SU-DHL-6 (cell line): ENCODE measurements at regions not wholly inside any gene's neighbourhood (a gene's known extent, or its start where the extent isn't known, plus 50 kb on each side); places are given as distances from the start of the nearest gene placed in this dataset.

Experiments
- EZH2phosphoT487 ChIP-seq: fragments of 200-600 bp; sonication (generic), shearing (Covaris generic); conservative IDR thresholded peaks from 2 replicates; pipeline ENCODE4 v1.6.1; 2018; ENCODE audit warnings: mild to moderate bottlenecking, antibody characterized with exemption, low read length, moderate library complexity, mixed read lengths
- TF ChIP-seq, protein P1 (sequence below): fragments of 200-600 bp; sonication (generic); IDR thresholded peaks from one replicate; pipeline ENCODE4 v1.5.1; 2017; ENCODE audit warnings: antibody characterized with exemption, mild to moderate bottlenecking, low read length, moderate library complexity; ENCODE audit not compliant: insufficient read depth, poor library complexity, severe bottlenecking

DNA sequence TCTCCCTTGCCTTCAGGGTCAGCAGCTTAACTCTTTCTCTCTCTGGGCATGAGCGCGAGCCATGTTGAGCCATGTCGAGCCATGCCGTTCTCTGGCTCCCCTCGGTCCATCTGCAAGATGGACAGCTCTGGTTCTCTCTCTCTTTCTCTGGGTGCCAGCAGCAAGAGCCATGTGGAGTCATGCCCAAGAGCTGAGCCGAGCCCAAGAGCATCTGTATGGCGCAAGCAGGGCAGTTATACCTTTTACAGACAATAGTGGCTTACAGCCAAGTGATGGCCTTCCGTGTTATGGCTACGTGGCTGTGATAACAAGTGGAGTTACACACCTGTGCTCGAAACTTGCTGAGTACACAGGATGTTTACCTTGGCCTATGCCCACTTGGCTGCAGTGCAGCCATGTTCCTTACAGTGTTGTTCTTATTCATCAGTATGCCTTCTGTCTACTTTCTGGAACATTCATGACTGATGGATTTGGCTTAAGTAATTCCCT is 327.7 kb downstream of the GLRX3 start:
- TF ChIP-seq, protein P1, sequence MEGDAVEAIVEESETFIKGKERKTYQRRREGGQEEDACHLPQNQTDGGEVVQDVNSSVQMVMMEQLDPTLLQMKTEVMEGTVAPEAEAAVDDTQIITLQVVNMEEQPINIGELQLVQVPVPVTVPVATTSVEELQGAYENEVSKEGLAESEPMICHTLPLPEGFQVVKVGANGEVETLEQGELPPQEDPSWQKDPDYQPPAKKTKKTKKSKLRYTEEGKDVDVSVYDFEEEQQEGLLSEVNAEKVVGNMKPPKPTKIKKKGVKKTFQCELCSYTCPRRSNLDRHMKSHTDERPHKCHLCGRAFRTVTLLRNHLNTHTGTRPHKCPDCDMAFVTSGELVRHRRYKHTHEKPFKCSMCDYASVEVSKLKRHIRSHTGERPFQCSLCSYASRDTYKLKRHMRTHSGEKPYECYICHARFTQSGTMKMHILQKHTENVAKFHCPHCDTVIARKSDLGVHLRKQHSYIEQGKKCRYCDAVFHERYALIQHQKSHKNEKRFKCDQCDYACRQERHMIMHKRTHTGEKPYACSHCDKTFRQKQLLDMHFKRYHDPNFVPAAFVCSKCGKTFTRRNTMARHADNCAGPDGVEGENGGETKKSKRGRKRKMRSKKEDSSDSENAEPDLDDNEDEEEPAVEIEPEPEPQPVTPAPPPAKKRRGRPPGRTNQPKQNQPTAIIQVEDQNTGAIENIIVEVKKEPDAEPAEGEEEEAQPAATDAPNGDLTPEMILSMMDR, result no peak
- no peak for TF ChIP-seq EZH2phosphoT487
